ENCODE measurements at regions not wholly inside any gene's neighbourhood (a gene's known extent, or its start where the extent isn't known, plus 50 kb on each side); places are given as distances from the start of the nearest gene placed in this dataset.

- TF ChIP-seq CTCF (IDR thresholded peaks at IDR 0.05) = no peak
- TF ChIP-seq POLR2A (IDR thresholded peaks at IDR 0.05) = no peak
These were observed 81.0 kb upstream of the LRFN2 start for GRCh38 chr6:40668203-40668602.
